GM12891 (cell line): ENCODE measurements at regions not wholly inside any gene's neighbourhood (a gene's known extent, or its start where the extent isn't known, plus 50 kb on each side); places are given as distances from the start of the nearest gene placed in this dataset.

ENCODE experiments used
- PAX5 ChIP-seq: IDR thresholded peaks from 2 replicates; pipeline ENCODE4 v1.6.1; 2011; ENCODE audit warnings: low read length, moderate library complexity, mild to moderate bottlenecking; ENCODE audit not compliant: insufficient read depth, severe bottlenecking
- POLR2A ChIP-seq: IDR thresholded peaks from 2 replicates; pipeline ENCODE4 v1.6.1; 2011; ENCODE audit warnings: low read depth, low read length, control low read depth
- POLR2AphosphoS5 ChIP-seq: IDR thresholded peaks from 2 replicates; pipeline ENCODE4 v1.6.1; 2011; ENCODE audit warnings: low read depth, low read length, control low read depth
- POU2F2 ChIP-seq: IDR thresholded peaks from 2 replicates; pipeline ENCODE4 v1.6.1; 2011; ENCODE audit warnings: low read depth, mild to moderate bottlenecking, control low read depth, low read length, moderate library complexity
- SPI1 ChIP-seq: IDR thresholded peaks from 2 replicates; pipeline ENCODE4 v1.6.1; 2011; ENCODE audit warnings: low read depth, low read length, control low read depth
- TAF1 ChIP-seq: IDR thresholded peaks from 2 replicates; pipeline ENCODE4 v1.6.1; 2011; ENCODE audit warnings: low read depth, low read length, control low read depth

DNA sequence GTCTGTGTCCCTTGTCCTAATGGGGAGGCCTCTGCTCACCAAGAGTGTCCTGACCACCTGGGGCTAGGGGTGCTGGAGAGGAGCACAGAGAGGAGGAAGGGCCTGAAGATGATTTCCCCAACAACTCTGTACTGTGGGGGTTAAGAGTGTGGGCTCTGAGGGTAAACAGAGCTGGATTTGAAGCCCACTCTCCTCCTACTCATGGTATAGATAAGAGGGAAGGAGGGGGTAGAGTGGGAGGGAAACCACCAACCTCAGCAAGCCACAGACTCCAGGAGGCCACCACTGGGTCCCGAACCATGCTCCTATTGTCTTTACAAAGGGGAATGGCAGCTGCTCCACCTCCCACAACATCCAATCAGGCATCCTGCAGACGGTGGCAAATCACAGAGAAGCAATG lies 103.6 kb upstream of the RNU6-1 start:
- TF ChIP-seq TAF1 (no peak), POLR2A (no peak), POLR2AphosphoS5 (no peak), POU2F2 (no peak), SPI1 (no peak), PAX5 (no peak)
